ENCODE measurements at regions not wholly inside any gene's neighbourhood (a gene's known extent, or its start where the extent isn't known, plus 50 kb on each side); places are given as distances from the start of the nearest gene placed in this dataset.
A peak's percentile ranks its signal among the peaks of the same experiment; 100 is the strongest.

DNA sequence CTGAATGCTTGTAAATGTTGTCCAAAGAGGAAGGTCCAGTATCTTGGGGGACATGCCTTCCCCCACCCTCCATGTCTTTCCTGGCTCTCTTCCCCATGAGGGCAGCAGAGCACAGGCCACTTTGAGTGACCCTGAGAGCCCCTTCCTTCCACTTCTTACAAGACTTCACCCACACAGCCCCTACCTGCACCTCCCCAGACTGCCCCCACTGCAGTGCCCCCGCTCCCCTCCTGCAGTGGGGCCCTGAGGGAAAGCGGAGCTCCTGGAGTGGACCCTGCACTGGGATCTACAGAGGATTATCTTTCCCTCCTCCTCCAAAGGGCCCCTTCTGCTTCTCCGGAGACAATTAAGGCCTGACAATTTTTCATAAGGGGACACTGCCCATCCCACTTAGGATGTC is 326.8 kb downstream of the TCERG1L start:
- peaks cover 22% of the 10 kb centered on the region for H3K36me3 Mint-ChIP-seq (ENCODE audit: low read depth)
- TF ChIP-seq CREB1 (CRISPR knock-in tag; IDR thresholded peaks at IDR 0.05; ENCODE audit: low read depth) (no peak), CTCF (conservative IDR thresholded peaks at IDR 0.05; ENCODE audit: low read depth in 2 of 2) (peak in 1 of 2 experiments; percentile 25; a peak in 1 of 4 replicates), POLR2AphosphoS5 (IDR thresholded peaks at IDR 0.05; ENCODE audit: low read depth) (no peak), NANOG (IDR thresholded peaks at IDR 0.05; ENCODE audit: borderline replicate concordance) (no peak)
- Histone ChIP-seq H3K36me3 (ENCODE audit: insufficient read depth) (no peaks in the 10 kb centered on the region), H3K27me3 (ENCODE audit: insufficient read depth) (no peaks in the 10 kb centered on the region), H3K9me2 (ENCODE audit: insufficient read depth) (no peaks in the 10 kb centered on the region), H2AFZ (no peak overlapping the region), H3F3A (replicated peaks; ENCODE audit: low read depth) (peaks cover 4% of the 10 kb centered on the region; the same call in 1 of the 2 replicates), H3K27ac (ENCODE audit: low read depth) (no peak overlapping the region), H4K20me1 (replicated peaks; ENCODE audit: insufficient read depth) (no peaks in the 10 kb centered on the region), H3K4me1 (ENCODE audit: insufficient read depth) (no peaks in the 10 kb centered on the region), H3K4me2 (no peak overlapping the region), H3K4me3 (no peak overlapping the region), H3K79me2 (replicated peaks; ENCODE audit: insufficient read depth) (no peaks in the 10 kb centered on the region)
- no peak overlapping the region for H3K27ac Mint-ChIP-seq
- H3K27me3 Mint-ChIP-seq (ENCODE audit: insufficient read depth, low read depth, poor library complexity), result peaks cover 6% of the 10 kb centered on the region
- H3K4me3 Mint-ChIP-seq, result no peak overlapping the region
- no peaks in the 10 kb centered on the region for H3K4me1 Mint-ChIP-seq
- peaks cover 67% of the 10 kb centered on the region for H3K9me3 Mint-ChIP-seq
- DNase-seq (ENCODE audit: low spot score) (no peak), ATAC-seq (no peak)

- DNase-seq (ENCODE audit: low spot score) (no peak), ATAC-seq (no peak)
- H3K79me2 ChIP-seq (replicated peaks; ENCODE audit: insufficient read depth), result no peaks in the 10 kb centered on the region
- H3K4me3 ChIP-seq, result no peak overlapping the region
- H3F3A ChIP-seq (replicated peaks; ENCODE audit: low read depth), result peaks cover 4% of the 10 kb centered on the region; the same call in 1 of the 2 replicates
- Mint-ChIP-seq H3K4me3 (no peak overlapping the region), H3K27ac (no peak overlapping the region), H3K27me3 (ENCODE audit: insufficient read depth, low read depth, poor library complexity) (peaks cover 8% of the 10 kb centered on the region), H3K36me3 (ENCODE audit: low read depth) (peaks cover 25% of the 10 kb centered on the region), H3K9me3 (peaks cover 68% of the 10 kb centered on the region), H3K4me1 (no peaks in the 10 kb centered on the region; the same call in 2 of the 3 replicates)
- H2AFZ ChIP-seq, result no peak overlapping the region
- H3K27me3 ChIP-seq (ENCODE audit: insufficient read depth), result no peaks in the 10 kb centered on the region
- H3K36me3 ChIP-seq (ENCODE audit: insufficient read depth), result no peaks in the 10 kb centered on the region
- H3K4me2 ChIP-seq, result no peak overlapping the region
- no peaks in the 10 kb centered on the region for H3K9me2 ChIP-seq (ENCODE audit: insufficient read depth)
- H4K20me1 ChIP-seq (replicated peaks; ENCODE audit: insufficient read depth), result no peaks in the 10 kb centered on the region
- H3K4me1 ChIP-seq (ENCODE audit: insufficient read depth), result no peaks in the 10 kb centered on the region
- no peak overlapping the region for H3K27ac ChIP-seq (ENCODE audit: low read depth)
- TF ChIP-seq NANOG (IDR thresholded peaks at IDR 0.05; ENCODE audit: borderline replicate concordance) (no peak), EZH2 (IDR thresholded peaks at IDR 0.05; ENCODE audit: low read depth, unreplicated experiment) (no peak), ZNF114 (CRISPR knock-in tag; IDR thresholded peaks at IDR 0.05) (no peak), REST (IDR thresholded peaks at IDR 0.05; ENCODE audit: unreplicated experiment) (no peak), JUNB (IDR thresholded peaks at IDR 0.05; ENCODE audit: unreplicated experiment) (no peak)
- TF ChIP-seq, protein P1, sequence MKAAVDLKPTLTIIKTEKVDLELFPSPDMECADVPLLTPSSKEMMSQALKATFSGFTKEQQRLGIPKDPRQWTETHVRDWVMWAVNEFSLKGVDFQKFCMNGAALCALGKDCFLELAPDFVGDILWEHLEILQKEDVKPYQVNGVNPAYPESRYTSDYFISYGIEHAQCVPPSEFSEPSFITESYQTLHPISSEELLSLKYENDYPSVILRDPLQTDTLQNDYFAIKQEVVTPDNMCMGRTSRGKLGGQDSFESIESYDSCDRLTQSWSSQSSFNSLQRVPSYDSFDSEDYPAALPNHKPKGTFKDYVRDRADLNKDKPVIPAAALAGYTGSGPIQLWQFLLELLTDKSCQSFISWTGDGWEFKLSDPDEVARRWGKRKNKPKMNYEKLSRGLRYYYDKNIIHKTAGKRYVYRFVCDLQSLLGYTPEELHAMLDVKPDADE (IDR thresholded peaks at IDR 0.05), result no peak
Observed at GRCh38 chr10:130985158-130985753, 326.3 kb downstream of the TCERG1L start.

Measured in GM23338 (cell line).